NT2/D1 (cell line): ENCODE measurements at regions not wholly inside any gene's neighbourhood (a gene's known extent, or its start where the extent isn't known, plus 50 kb on each side); places are given as distances from the start of the nearest gene placed in this dataset.

Experiments
- DNase-seq: peaks from one replicate; pipeline ENCODE4 v3.0.0-alpha.2; 2011; ENCODE audit warnings: low read depth, low spot score
- H3K27me3 ChIP-seq: 2 replicates; pipeline ENCODE4 v1.6.0; 2011; ENCODE audit warnings: mild to moderate bottlenecking; ENCODE audit not compliant: insufficient read length, insufficient read depth
- H3K36me3 ChIP-seq: 2 replicates; pipeline ENCODE4 v1.6.1; 2011; ENCODE audit warnings: mild to moderate bottlenecking, low read length, mixed read lengths; ENCODE audit not compliant: insufficient read depth, insufficient read length
- H3K4me1 ChIP-seq: 2 replicates; pipeline ENCODE4 v1.5.1; 2011; ENCODE audit not compliant: insufficient read depth, insufficient read length
- H3K4me3 ChIP-seq: 2 replicates; pipeline ENCODE4 v1.5.1; 2011; ENCODE audit warnings: low read depth; ENCODE audit not compliant: insufficient read length
- H3K9ac ChIP-seq: 2 replicates; pipeline ENCODE4 v1.6.0; 2011; ENCODE audit warnings: low read depth; ENCODE audit not compliant: insufficient read length
- H3K9me3 ChIP-seq: 2 replicates; pipeline ENCODE4 v1.5.1; 2011; ENCODE audit warnings: mild to moderate bottlenecking, low read length; ENCODE audit not compliant: insufficient read depth
- SUZ12 ChIP-seq: IDR thresholded peaks from 2 replicates; pipeline ENCODE4 v1.6.1; 2011; ENCODE audit not compliant: insufficient read length, insufficient read depth; ENCODE audit errors: extremely low read depth
- YY1 ChIP-seq: IDR thresholded peaks from 2 replicates; pipeline ENCODE4 v1.6.1; 2011; ENCODE audit not compliant: insufficient read length, insufficient read depth
- ZNF274 ChIP-seq: IDR thresholded peaks from 2 replicates; pipeline ENCODE4 v1.6.1; 2011; ENCODE audit warnings: mild to moderate bottlenecking, low read depth, low read length

DNA sequence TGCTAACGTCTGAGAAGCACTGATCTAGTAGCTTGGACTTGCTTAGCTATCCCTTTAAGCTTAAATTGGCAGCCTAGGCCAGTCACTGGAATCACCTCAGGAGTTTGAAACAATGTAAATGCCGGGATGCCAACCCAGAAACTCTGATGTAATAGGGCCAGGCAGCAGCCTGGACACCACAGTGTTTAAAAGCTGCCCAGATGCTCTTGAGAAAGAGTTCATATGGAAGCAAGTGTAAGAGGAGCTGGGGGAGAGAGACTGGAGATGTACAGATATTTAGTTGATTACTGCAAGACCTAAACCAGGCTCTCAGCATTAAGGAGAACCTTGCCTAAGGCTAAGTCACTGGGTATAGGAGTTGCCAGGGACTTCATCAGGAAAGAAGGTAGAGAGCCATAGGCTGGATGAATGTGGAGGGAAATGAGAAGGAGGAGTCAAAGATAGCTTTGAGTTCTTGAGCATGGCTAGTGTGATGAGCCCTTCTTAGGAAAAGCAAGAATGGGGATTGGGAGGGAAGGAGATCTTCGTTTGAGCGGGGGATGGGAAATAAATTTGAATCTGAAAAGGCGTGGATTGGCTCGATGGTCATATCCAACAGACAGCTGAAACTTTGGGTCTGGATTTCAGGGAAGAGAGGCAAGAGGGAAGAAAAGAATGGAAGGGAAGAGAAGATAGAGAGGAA lies 392.9 kb upstream of the WWC1 start:
- DNase-seq, result no peak

DNA sequence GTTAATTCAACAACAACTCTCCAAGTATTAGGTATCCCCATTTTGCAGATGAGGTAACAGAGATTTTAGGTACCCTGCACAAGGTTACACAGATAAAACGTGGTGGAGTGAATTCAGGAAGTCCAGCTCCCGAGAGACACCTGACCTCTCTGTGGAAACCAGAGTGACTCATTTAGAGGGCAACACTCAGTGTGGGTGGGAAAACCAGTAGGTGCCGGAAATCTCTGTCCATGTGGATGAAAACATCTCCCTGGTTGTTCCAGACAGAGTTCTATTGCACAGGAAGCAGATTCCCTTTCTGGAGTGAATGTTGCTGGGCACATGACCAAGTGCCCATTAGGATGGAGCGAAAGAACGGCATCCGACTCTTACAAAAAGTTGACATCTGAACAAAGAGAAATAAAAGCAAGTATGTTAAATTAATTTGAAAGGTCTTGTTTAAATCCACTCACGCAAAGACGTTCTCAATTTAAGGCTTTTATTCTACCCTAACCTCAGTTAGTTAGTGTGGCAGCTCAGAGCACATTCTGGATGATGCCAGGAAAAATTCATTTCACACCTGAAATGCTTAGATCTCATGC lies 391.9 kb upstream of the WWC1 start:
- DNase-seq, result no peak
- H3K9ac ChIP-seq, result no peak overlapping the region
- no peaks in the 10 kb centered on the region for H3K4me1 ChIP-seq
- H3K36me3 ChIP-seq, result no peaks in the 10 kb centered on the region
- H3K27me3 ChIP-seq, result no peaks in the 10 kb centered on the region
- H3K9me3 ChIP-seq, result no peaks in the 10 kb centered on the region
- no peak for TF ChIP-seq SUZ12
- no peak for TF ChIP-seq YY1
- TF ChIP-seq ZNF274, result no peak
- no peak overlapping the region for H3K4me3 ChIP-seq

More for the DNA sequence above, 392.9 kb upstream of the WWC1 start:
- H3K9ac ChIP-seq, result no peak overlapping the region
- H3K4me1 ChIP-seq, result no peaks in the 10 kb centered on the region
- no peak overlapping the region for H3K4me3 ChIP-seq
- TF ChIP-seq YY1 (no peak), ZNF274 (no peak), SUZ12 (no peak)
- H3K36me3 ChIP-seq, result no peaks in the 10 kb centered on the region
- H3K27me3 ChIP-seq, result no peaks in the 10 kb centered on the region
- H3K9me3 ChIP-seq, result no peaks in the 10 kb centered on the region

DNA sequence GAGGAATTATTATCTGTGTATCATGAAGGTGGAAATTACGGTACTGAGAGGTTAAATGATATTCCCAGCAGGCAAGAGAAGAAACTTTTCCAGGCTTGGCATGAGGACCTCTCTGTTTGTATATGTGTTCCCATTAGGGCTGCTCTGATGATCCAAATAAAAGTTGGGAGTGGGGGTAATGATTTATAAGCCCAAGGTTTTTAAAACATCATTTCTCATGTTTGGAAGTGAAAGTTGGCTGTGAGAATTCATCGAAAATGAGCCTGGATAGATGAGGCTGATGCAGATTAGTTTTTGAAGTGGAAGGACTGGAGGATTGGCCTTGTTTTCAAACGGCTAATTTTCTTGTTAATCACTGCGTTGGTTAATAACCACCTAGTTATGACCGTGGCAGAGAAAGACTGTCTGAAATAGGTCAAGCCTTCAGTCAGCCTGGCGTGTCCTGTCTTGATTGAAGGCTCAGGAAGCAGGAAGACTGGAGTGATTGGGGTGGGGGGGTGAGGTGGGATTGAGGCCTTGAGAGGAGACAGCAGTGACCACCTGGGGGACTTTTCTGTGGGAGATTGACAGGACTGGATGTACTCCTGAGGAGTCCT lies 391.0 kb upstream of the WWC1 start:
- no peaks in the 10 kb centered on the region for H3K36me3 ChIP-seq
- H3K27me3 ChIP-seq, result no peaks in the 10 kb centered on the region
- TF ChIP-seq SUZ12 (no peak), YY1 (no peak), ZNF274 (no peak)
- DNase-seq, result no peak
- no peak overlapping the region for H3K9ac ChIP-seq
- H3K9me3 ChIP-seq, result no peaks in the 10 kb centered on the region
- H3K4me1 ChIP-seq, result no peaks in the 10 kb centered on the region
- H3K4me3 ChIP-seq, result no peak overlapping the region

DNA sequence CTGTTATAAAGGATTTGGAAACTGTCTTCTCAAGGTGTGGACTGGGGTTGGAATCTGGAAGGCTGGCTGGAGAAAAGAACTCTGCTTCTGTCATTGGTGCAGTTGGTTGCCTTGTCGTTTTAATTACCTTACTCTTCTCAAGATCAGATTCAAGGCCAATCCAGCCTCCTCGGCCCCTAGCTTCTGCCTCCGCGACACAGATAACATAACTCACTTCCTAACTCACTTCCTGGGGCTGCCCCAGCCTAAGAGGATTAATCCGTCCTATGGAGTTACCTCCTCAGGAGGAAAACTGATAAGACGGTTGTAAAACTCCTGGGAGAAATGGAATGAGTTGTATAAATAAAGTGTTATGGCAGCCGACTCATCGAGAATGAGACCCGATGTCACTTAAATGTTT lies 389.1 kb upstream of the WWC1 start:
- no peak overlapping the region for H3K9ac ChIP-seq
- TF ChIP-seq YY1 (no peak), ZNF274 (no peak), SUZ12 (no peak)
- H3K9me3 ChIP-seq, result no peaks in the 10 kb centered on the region
- H3K27me3 ChIP-seq, result no peaks in the 10 kb centered on the region
- H3K4me1 ChIP-seq, result no peaks in the 10 kb centered on the region
- H3K36me3 ChIP-seq, result no peaks in the 10 kb centered on the region
- no peak overlapping the region for H3K4me3 ChIP-seq
- no peak for DNase-seq

DNA sequence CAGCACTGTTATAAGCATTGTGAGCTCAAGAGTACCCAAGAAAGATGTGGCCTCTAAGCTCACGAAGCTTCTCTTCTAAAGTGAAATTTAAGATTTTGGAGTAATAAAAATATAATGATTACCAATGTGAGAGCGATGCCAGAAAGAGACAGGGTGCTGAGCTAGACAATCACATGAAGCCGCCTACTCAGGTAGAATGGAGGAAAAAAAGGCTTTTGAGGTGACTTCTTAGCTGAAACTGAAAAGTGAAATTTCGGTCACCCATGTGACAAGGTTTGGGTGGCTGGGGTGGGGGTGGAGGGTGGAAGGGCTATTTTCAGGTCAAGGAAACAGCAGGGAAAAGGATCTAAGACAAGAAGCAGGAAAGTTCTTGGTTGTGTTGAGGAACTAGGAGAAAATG lies 388.2 kb upstream of the WWC1 start:
- H3K4me1 ChIP-seq, result no peaks in the 10 kb centered on the region
- no peaks in the 10 kb centered on the region for H3K36me3 ChIP-seq
- no peak for DNase-seq
- H3K9ac ChIP-seq, result no peak overlapping the region
- H3K4me3 ChIP-seq, result no peak overlapping the region
- no peak for TF ChIP-seq ZNF274
- TF ChIP-seq YY1, result no peak
- no peak for TF ChIP-seq SUZ12
- no peaks in the 10 kb centered on the region for H3K27me3 ChIP-seq
- no peaks in the 10 kb centered on the region for H3K9me3 ChIP-seq

DNA sequence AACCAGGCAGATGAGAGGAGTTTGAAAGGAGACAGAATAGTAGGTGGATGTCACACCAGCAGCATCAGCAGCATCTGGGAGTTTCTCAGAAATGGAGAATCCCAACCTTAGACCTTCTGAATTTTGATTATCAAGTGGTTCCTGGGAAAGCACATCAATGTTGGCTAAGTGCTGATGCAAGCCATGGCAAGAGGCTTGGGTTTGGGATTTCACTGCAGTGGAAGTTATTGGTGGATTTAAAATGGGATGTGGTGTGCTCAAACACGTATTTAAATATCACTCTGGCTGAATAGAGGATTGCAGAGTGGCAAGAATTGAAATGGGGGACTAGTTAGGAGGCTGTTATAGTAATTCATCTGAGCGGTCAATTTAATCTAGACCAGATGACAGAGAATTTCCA lies 387.8 kb upstream of the WWC1 start:
- no peaks in the 10 kb centered on the region for H3K4me1 ChIP-seq
- no peak overlapping the region for H3K4me3 ChIP-seq
- no peak for TF ChIP-seq YY1
- TF ChIP-seq ZNF274, result no peak
- no peak for TF ChIP-seq SUZ12
- no peaks in the 10 kb centered on the region for H3K9me3 ChIP-seq
- H3K36me3 ChIP-seq, result no peaks in the 10 kb centered on the region
- no peaks in the 10 kb centered on the region for H3K27me3 ChIP-seq
- DNase-seq, result no peak
- no peak overlapping the region for H3K9ac ChIP-seq
